Panc1 (cell line): ENCODE measurements at regions not wholly inside any gene's neighbourhood (a gene's known extent, or its start where the extent isn't known, plus 50 kb on each side); places are given as distances from the start of the nearest gene placed in this dataset.

ENCODE experiments used
- ATAC-seq: fragments of 200-7000 bp; cut with Tn5 transposase; 2 replicates; pipeline ENCODE4 v1.9.1; 2020; ENCODE audit warnings: mild to moderate bottlenecking, moderate library complexity
- BruUV-seq: library from RNA; stranded (reverse); fragments of 400-500 nt; replicated peaks from 2 replicates; lab custom pipeline; 2021; lab: Mats Ljungman, UMichigan
- CTCF ChIA-PET: fragments of 300-600 bp; sonication (Branson Sonifier 250); formaldehyde crosslinking; loops from one replicate; lab custom pipeline; 2022; ENCODE audit warnings: antibody characterized with exemption; lab: Charles Lee
- POLR2A ChIA-PET: fragments of 300-600 bp; sonication (Branson Sonifier 250); formaldehyde crosslinking; loops from one replicate; lab custom pipeline; 2022; ENCODE audit warnings: antibody characterized with exemption; lab: Charles Lee
- DNase-seq: peaks from one replicate; pipeline ENCODE4 v3.0.0-alpha.2; 2010; ENCODE audit warnings: low read depth, low spot score
- H3K27ac ChIP-seq: 2 replicates; pipeline ENCODE4 v1.5.1; 2011; ENCODE audit warnings: mild to moderate bottlenecking, low read length, inconsistent platforms
- H3K27me3 ChIP-seq: fragments of 200-500 bp; sonication (Bioruptor generic); 2 replicates; pipeline ENCODE4 v1.6.0; 2014; ENCODE audit warnings: low read length, inconsistent platforms; ENCODE audit not compliant: control insufficient read depth, insufficient read depth
- H3K36me3 ChIP-seq: fragments of 200-500 bp; sonication (Bioruptor generic); 2 replicates; pipeline ENCODE4 v1.5.1; 2014; ENCODE audit warnings: inconsistent platforms, mild to moderate bottlenecking, low read length, moderate library complexity; ENCODE audit not compliant: control insufficient read depth, insufficient read depth
- H3K4me1 ChIP-seq: 2 replicates; pipeline ENCODE4 v1.5.1; 2011; ENCODE audit warnings: inconsistent platforms, mild to moderate bottlenecking, low read length, moderate library complexity; ENCODE audit not compliant: control insufficient read depth, insufficient read depth
- H3K4me3 ChIP-seq, 2 experiments: 2 replicates each; pipeline ENCODE4 v1.5.1; 2011 to 2012; ENCODE audit warnings: low read depth in 2 of 2, low read length in 2 of 2, mild to moderate bottlenecking in 2 of 2, inconsistent platforms in 1 of 2, moderate library complexity in 1 of 2
- H3K9me3 ChIP-seq: fragments of 200-500 bp; sonication (Bioruptor generic); 2 replicates; pipeline ENCODE4 v1.5.1; 2014; ENCODE audit warnings: low read depth, mild to moderate bottlenecking, inconsistent platforms, low read length, moderate library complexity; ENCODE audit not compliant: control insufficient read depth, insufficient read depth
- POLR2AphosphoS5 ChIP-seq: IDR thresholded peaks from 2 replicates; pipeline ENCODE4 v1.6.1; 2012; ENCODE audit warnings: mild to moderate bottlenecking, low read depth, low read length, moderate library complexity
- SIN3A ChIP-seq: IDR thresholded peaks from 2 replicates; pipeline ENCODE4 v1.6.1; 2012; ENCODE audit warnings: low read depth, mild to moderate bottlenecking, low read length, moderate library complexity, borderline replicate concordance; ENCODE audit not compliant: insufficient read depth
- TCF7L2 ChIP-seq: IDR thresholded peaks from 2 replicates; pipeline ENCODE4 v1.6.1; 2011; ENCODE audit warnings: mild to moderate bottlenecking, low read depth, low read length, inconsistent platforms
- in situ Hi-C: cut with HindIII; loops from 2 replicates; pipeline ENCODE4 v1.10.0; 2016; ENCODE audit warnings: low sequenced_read_pairs, low pct_unique_long_range_greater_than_20kb
- intact Hi-C: fragments of 100-400 bp; cut with micrococcal nuclease; formaldehyde crosslinking; loops from one replicate; pipeline ENCODE4 v1.10.0; 2022; ENCODE audit not compliant: unreplicated experiment
- TF ChIP-seq, protein P1 (sequence below), 2 experiments: IDR thresholded peaks; 2 replicates each; pipeline ENCODE4 v1.6.1; 2011 to 2012; ENCODE audit warnings: low read depth in 2 of 2, control low read depth in 1 of 2, low read length in 1 of 2, mild to moderate bottlenecking in 1 of 2, moderate library complexity in 1 of 2; ENCODE audit not compliant: insufficient read depth in 1 of 2
- TF ChIP-seq, protein P2 (sequence below): fragments of 450-650 bp; IDR thresholded peaks from 2 replicates; pipeline ENCODE4 v1.5.1; 2017; ENCODE audit warnings: mild to moderate bottlenecking

DNA sequence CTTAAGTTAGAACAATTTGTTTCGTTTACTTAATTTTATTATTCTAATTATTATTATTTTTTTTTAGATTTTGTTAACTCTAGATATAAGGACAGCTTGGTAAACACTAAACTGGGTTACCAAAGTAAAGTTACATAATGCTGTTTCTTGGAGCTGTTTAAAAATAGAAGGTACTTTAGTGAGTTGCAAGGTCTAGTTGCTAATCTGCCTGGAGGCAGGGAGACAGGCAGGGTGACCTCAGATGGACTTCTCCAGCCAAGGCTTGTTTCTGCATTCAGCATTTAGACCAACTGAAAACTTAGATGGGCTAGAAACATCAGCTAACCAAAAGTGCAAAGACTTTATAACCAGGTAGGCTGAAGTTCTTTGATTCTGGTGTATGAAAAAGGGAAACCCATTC is 336.4 kb upstream of the GRM7 start:
- intact Hi-C loops, result no loop called here
- Histone ChIP-seq H3K36me3 (no peaks in the 10 kb centered on the region), H3K4me1 (no peaks in the 10 kb centered on the region), H3K9me3 (no peaks in the 10 kb centered on the region), H3K27me3 (no peaks in the 10 kb centered on the region), H3K27ac (no peak overlapping the region), H3K4me3 (no peak overlapping the region)
- ATAC-seq, result no peak
- CTCF ChIA-PET, result no interaction called here
- TF ChIP-seq POLR2AphosphoS5, result no peak
- TF ChIP-seq SIN3A, result no peak
- no peak for TF ChIP-seq TCF7L2
- TF ChIP-seq, protein P1, sequence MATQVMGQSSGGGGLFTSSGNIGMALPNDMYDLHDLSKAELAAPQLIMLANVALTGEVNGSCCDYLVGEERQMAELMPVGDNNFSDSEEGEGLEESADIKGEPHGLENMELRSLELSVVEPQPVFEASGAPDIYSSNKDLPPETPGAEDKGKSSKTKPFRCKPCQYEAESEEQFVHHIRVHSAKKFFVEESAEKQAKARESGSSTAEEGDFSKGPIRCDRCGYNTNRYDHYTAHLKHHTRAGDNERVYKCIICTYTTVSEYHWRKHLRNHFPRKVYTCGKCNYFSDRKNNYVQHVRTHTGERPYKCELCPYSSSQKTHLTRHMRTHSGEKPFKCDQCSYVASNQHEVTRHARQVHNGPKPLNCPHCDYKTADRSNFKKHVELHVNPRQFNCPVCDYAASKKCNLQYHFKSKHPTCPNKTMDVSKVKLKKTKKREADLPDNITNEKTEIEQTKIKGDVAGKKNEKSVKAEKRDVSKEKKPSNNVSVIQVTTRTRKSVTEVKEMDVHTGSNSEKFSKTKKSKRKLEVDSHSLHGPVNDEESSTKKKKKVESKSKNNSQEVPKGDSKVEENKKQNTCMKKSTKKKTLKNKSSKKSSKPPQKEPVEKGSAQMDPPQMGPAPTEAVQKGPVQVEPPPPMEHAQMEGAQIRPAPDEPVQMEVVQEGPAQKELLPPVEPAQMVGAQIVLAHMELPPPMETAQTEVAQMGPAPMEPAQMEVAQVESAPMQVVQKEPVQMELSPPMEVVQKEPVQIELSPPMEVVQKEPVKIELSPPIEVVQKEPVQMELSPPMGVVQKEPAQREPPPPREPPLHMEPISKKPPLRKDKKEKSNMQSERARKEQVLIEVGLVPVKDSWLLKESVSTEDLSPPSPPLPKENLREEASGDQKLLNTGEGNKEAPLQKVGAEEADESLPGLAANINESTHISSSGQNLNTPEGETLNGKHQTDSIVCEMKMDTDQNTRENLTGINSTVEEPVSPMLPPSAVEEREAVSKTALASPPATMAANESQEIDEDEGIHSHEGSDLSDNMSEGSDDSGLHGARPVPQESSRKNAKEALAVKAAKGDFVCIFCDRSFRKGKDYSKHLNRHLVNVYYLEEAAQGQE (IDR thresholded peaks at IDR 0.05; ENCODE audit: insufficient read depth in 1 of 2, low read depth in 2 of 2, low read length in 1 of 2), result no peak
- in situ Hi-C loops, result no loop called here
- no peak for DNase-seq
- POLR2A ChIA-PET, result no interaction called here
- no TSS peak for BruUV-seq

DNA sequence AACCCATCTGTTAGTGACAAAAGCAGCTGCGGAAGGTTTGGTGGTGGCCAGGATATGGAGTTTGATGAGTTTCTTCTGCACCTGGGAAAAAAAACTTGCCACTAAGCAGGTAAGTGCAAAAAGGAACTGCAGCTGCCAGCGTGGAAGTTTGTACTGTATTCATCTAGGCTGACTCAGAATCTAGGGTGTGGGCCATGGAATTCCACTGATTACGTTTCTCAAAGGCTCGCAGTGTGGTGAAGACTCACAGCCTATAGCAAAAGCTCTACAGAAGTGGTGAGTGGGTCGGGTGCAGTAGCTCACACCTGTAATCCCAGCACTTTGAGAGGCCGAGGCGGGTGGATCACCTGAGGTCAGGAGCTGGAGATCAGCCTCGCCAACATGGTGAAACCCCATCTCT is 334.6 kb upstream of the GRM7 start:
- no peak for ATAC-seq
- TF ChIP-seq, protein P2, sequence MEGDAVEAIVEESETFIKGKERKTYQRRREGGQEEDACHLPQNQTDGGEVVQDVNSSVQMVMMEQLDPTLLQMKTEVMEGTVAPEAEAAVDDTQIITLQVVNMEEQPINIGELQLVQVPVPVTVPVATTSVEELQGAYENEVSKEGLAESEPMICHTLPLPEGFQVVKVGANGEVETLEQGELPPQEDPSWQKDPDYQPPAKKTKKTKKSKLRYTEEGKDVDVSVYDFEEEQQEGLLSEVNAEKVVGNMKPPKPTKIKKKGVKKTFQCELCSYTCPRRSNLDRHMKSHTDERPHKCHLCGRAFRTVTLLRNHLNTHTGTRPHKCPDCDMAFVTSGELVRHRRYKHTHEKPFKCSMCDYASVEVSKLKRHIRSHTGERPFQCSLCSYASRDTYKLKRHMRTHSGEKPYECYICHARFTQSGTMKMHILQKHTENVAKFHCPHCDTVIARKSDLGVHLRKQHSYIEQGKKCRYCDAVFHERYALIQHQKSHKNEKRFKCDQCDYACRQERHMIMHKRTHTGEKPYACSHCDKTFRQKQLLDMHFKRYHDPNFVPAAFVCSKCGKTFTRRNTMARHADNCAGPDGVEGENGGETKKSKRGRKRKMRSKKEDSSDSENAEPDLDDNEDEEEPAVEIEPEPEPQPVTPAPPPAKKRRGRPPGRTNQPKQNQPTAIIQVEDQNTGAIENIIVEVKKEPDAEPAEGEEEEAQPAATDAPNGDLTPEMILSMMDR, result no peak
- no peak for TF ChIP-seq POLR2AphosphoS5
- TF ChIP-seq TCF7L2, result no peak
- TF ChIP-seq, protein P1 (IDR thresholded peaks at IDR 0.05; ENCODE audit: insufficient read depth in 1 of 2, low read depth in 2 of 2, low read length in 1 of 2), result no peak
- no peak for TF ChIP-seq SIN3A
- in situ Hi-C loops (no loop called here), intact Hi-C loops (no loop called here)
- CTCF ChIA-PET, result no interaction called here
- Histone ChIP-seq H3K27ac (no peak overlapping the region), H3K27me3 (no peaks in the 10 kb centered on the region), H3K4me1 (no peaks in the 10 kb centered on the region), H3K36me3 (no peaks in the 10 kb centered on the region), H3K4me3 (no peak overlapping the region), H3K9me3 (no peaks in the 10 kb centered on the region)
- DNase-seq, result no peak
- POLR2A ChIA-PET, result no interaction called here
- BruUV-seq, result no TSS peak
